IMR-90 (cell line): ENCODE measurements at regions not wholly inside any gene's neighbourhood (a gene's known extent, or its start where the extent isn't known, plus 50 kb on each side); places are given as distances from the start of the nearest gene placed in this dataset.
"Not testable (repeated sequence)": the region's sequence is repeated elsewhere in the genome, so short reads cannot be mapped to it uniquely, and the experiment has no call there.

Experiments used
- ATAC-seq: fragments of 200-7000 bp; cut with Tn5 transposase; 2 replicates; pipeline ENCODE4 v1.9.1; 2020; ENCODE audit warnings: low read depth, mild to moderate bottlenecking, moderate library complexity
- BruUV-seq: library from RNA; stranded (reverse); fragments of 400-500 nt; replicated peaks from 2 replicates; lab custom pipeline; 2021; lab: Mats Ljungman, UMichigan
- CTCF ChIA-PET: fragments of 300-600 bp; formaldehyde crosslinking; extraction: SDS; loops from one replicate; lab custom pipeline; 2021; ENCODE audit warnings: antibody characterized with exemption; lab: Yijun Ruan, JAX
- POLR2A ChIA-PET: fragments of 300-600 bp; sonication (Branson Sonifier 250); formaldehyde crosslinking; loops from one replicate; lab custom pipeline; 2022; ENCODE audit warnings: antibody characterized with exemption; ENCODE audit not compliant: unreplicated experiment; lab: Charles Lee
- DNase-seq: peaks from one replicate; pipeline ENCODE4 v3.0.0; 2013
- H2AFZ ChIP-seq: replicated peaks from 2 replicates; pipeline ENCODE3; 2013; ENCODE audit warnings: low read length, mild to moderate bottlenecking; ENCODE audit not compliant: poor library complexity
- H2AK5ac ChIP-seq: 2 replicates; pipeline ENCODE4 v1.6.1; 2013; ENCODE audit warnings: low read depth, low read length, inconsistent platforms
- H2AK9ac ChIP-seq: replicated peaks from 2 replicates; pipeline ENCODE3; 2013; ENCODE audit warnings: mild to moderate bottlenecking, low read depth, low read length, moderate library complexity; ENCODE audit not compliant: poor library complexity
- H2BK120ac ChIP-seq: 2 replicates; pipeline ENCODE4 v1.6.1; 2013; ENCODE audit warnings: low read depth, low read length, inconsistent platforms
- H2BK15ac ChIP-seq: 3 replicates; pipeline ENCODE4 v1.6.1; 2013; ENCODE audit warnings: low read depth, low read length, inconsistent platforms
- H2BK20ac ChIP-seq: 2 replicates; pipeline ENCODE4 v1.6.1; 2013; ENCODE audit warnings: low read depth, mild to moderate bottlenecking, inconsistent platforms, low read length, moderate library complexity
- H2BK5ac ChIP-seq: 2 replicates; pipeline ENCODE4 v1.6.1; 2013; ENCODE audit warnings: mild to moderate bottlenecking, low read depth, low read length, inconsistent platforms; ENCODE audit not compliant: poor library complexity, severe bottlenecking
- H3K14ac ChIP-seq: replicated peaks from 2 replicates; pipeline ENCODE4 v1.6.1; 2013; ENCODE audit warnings: low read depth, low read length, inconsistent platforms
- H3K18ac ChIP-seq: 2 replicates; pipeline ENCODE4 v1.6.1; 2013; ENCODE audit warnings: low read depth, low read length, control low read depth
- H3K23ac ChIP-seq: 2 replicates; pipeline ENCODE4 v1.6.1; 2013; ENCODE audit warnings: low read depth, low read length, inconsistent platforms
- H3K27ac ChIP-seq: 2 replicates; pipeline ENCODE4 v1.5.1; 2013; ENCODE audit warnings: mild to moderate bottlenecking, control low read depth, low read length; ENCODE audit not compliant: insufficient read depth
- H3K27me3 ChIP-seq: 2 replicates; pipeline ENCODE4 v1.6.1; 2013; ENCODE audit warnings: low read length; ENCODE audit not compliant: control insufficient read depth, insufficient read depth
- H3K36me3 ChIP-seq: 2 replicates; pipeline ENCODE4 v1.6.1; 2013; ENCODE audit warnings: low read length, mixed read lengths; ENCODE audit not compliant: control insufficient read depth, insufficient read depth
- H3K4ac ChIP-seq: 2 replicates; pipeline ENCODE4 v1.6.1; 2013; ENCODE audit warnings: low read depth, low read length, inconsistent platforms
- H3K4me1 ChIP-seq: 2 replicates; pipeline ENCODE4 v1.6.1; 2013; ENCODE audit warnings: low read length, mixed read lengths; ENCODE audit not compliant: control insufficient read depth, insufficient read depth
- H3K4me2 ChIP-seq: 2 replicates; pipeline ENCODE4 v1.6.1; 2013; ENCODE audit warnings: low read depth, mild to moderate bottlenecking, control low read depth, low read length, moderate library complexity
- H3K4me3 ChIP-seq: 2 replicates; pipeline ENCODE4 v1.5.1; 2013; ENCODE audit warnings: low read depth, mild to moderate bottlenecking, control low read depth, low read length, moderate library complexity; ENCODE audit not compliant: insufficient read depth
- H3K56ac ChIP-seq: 2 replicates; pipeline ENCODE4 v1.6.1; 2013; ENCODE audit warnings: low read length, inconsistent platforms; ENCODE audit not compliant: insufficient read depth; ENCODE audit errors: extremely low read depth
- H3K79me1 ChIP-seq, 2 experiments: 2 replicates each; pipeline ENCODE4 v1.6.1; 2013; ENCODE audit warnings: low read length in 2 of 2, inconsistent platforms in 1 of 2, low read depth in 1 of 2
- H3K9ac ChIP-seq: 2 replicates; pipeline ENCODE4 v1.6.1; 2013; ENCODE audit warnings: low read depth, low read length, control low read depth
- H3K9me1 ChIP-seq: 2 replicates; pipeline ENCODE4 v1.6.1; 2013; ENCODE audit warnings: low read length, inconsistent platforms; ENCODE audit not compliant: insufficient read depth
- H3K9me3 ChIP-seq: 2 replicates; pipeline ENCODE4 v1.6.1; 2013; ENCODE audit warnings: low read length; ENCODE audit not compliant: control insufficient read depth, insufficient read depth
- H4K20me1 ChIP-seq: 2 replicates; pipeline ENCODE4 v1.6.1; 2013; ENCODE audit warnings: low read length, inconsistent platforms; ENCODE audit not compliant: insufficient read depth
- H4K5ac ChIP-seq: 2 replicates; pipeline ENCODE4 v1.6.1; 2013; ENCODE audit warnings: mild to moderate bottlenecking, low read depth, low read length, control low read depth
- H4K8ac ChIP-seq, 2 experiments: 2 replicates each; pipeline ENCODE4 v1.6.1; 2013; ENCODE audit warnings: low read depth in 2 of 2, low read length in 2 of 2, control low read depth in 1 of 2, inconsistent platforms in 1 of 2
- H4K91ac ChIP-seq: 2 replicates; pipeline ENCODE4 v1.6.1; 2013; ENCODE audit warnings: low read depth, low read length, inconsistent platforms; ENCODE audit not compliant: insufficient read depth
- WGBS, 2 experiments: methylation state at CpG; one replicate each; pipeline versions ENCODE4 v1.1.5 to v1.1.7; 2013; ENCODE audit warnings: missing lambda C conversion rate in 2 of 2; ENCODE audit not compliant: insufficient read length in 1 of 2; ENCODE audit errors: extremely low coverage in 2 of 2; 5-methylcytosine and 5-hydroxymethylcytosine counted together
- dilution Hi-C: fragments of 300-500 bp; cut with HindIII; formaldehyde crosslinking; loops from one replicate; pipeline ENCODE4 v1.14.3; 2018; ENCODE audit warnings: low sequenced_read_pairs; ENCODE audit not compliant: unreplicated experiment
- in situ Hi-C: fragments of 300-500 bp; cut with MboI; formaldehyde crosslinking; loops from 3 replicates; pipeline ENCODE4 v1.14.3; 2019; ENCODE audit warnings: low sequenced_read_pairs, inconsistent platforms, mixed read lengths
- intact Hi-C: fragments of 100-400 bp; cut with micrococcal nuclease; formaldehyde crosslinking; loops from 2 replicates; pipeline ENCODE4 v1.10.0; 2022

GRCh38 chr13:44823555-44823954, 165.7 kb downstream of the NUFIP1 start:
- BruUV-seq, H2BK15ac ChIP-seq, H3K27ac ChIP-seq, H4K5ac ChIP-seq, H3K9ac ChIP-seq, H2AK5ac ChIP-seq, H2BK120ac ChIP-seq, H3K56ac ChIP-seq, CTCF ChIA-PET, H3K36me3 ChIP-seq, DNase-seq, in situ Hi-C loops, H2BK20ac ChIP-seq, H4K8ac ChIP-seq, POLR2A ChIA-PET, intact Hi-C loops, H4K91ac ChIP-seq, H3K18ac ChIP-seq, H2BK5ac ChIP-seq, dilution Hi-C loops, H3K4ac ChIP-seq, H3K4me2 ChIP-seq, H2AFZ ChIP-seq, H3K14ac ChIP-seq, H3K79me1 ChIP-seq, H3K23ac ChIP-seq, H3K27me3 ChIP-seq, H2AK9ac ChIP-seq, H4K20me1 ChIP-seq, H3K4me3 ChIP-seq, H3K9me3 ChIP-seq, ATAC-seq, H3K4me1 ChIP-seq: not testable (repeated sequence)
- no CpG with 5 or more reads among the region's 7 CpGs for WGBS, 2 experiments
- peaks cover 13% of the 10 kb centered on the region for H3K9me1 ChIP-seq
